ENCODE measurements at regions not wholly inside any gene's neighbourhood (a gene's known extent, or its start where the extent isn't known, plus 50 kb on each side); places are given as distances from the start of the nearest gene placed in this dataset.

GRCh38 chr2:223230352-223230751, 178.4 kb downstream of the KCNE4 start:
- POLR2A ChIA-PET = no interaction called here
- CTCF ChIA-PET = no interaction called here

GRCh38 chr2:223232285-223232684, 180.3 kb downstream of the KCNE4 start:
- Mint-ChIP-seq H3K4me1 (peaks cover 4% of the 10 kb centered on the region), H3K27ac (no peak overlapping the region), H3K9me3 (no peaks in the 10 kb centered on the region), H3K36me3 (no peaks in the 10 kb centered on the region), H3K4me3 (no peak overlapping the region), H3K27me3 (ENCODE audit: low read depth) (no peaks in the 10 kb centered on the region)
- CTCF ChIA-PET = interaction anchor here (1.4 kb wide), 1 partner anchor 15 kb away, joined by 4 read pairs; no protein-coding TSS in a partner anchor
- POLR2A ChIA-PET = no interaction called here
- ATAC-seq = no peak
- no peak for DNase-seq (ENCODE audit: low spot score)
- TF ChIP-seq ZNF423 (CRISPR knock-in tag; IDR thresholded peaks at IDR 0.05) (no peak), TCF7 (CRISPR knock-in tag; IDR thresholded peaks at IDR 0.05; ENCODE audit: low read depth) (no peak), FOXJ3 (CRISPR knock-in tag; IDR thresholded peaks at IDR 0.05; ENCODE audit: borderline replicate concordance) (no peak), FOXP4 (CRISPR knock-in tag; IDR thresholded peaks at IDR 0.05) (no peak), ESRRA (CRISPR knock-in tag; IDR thresholded peaks at IDR 0.05; ENCODE audit: borderline replicate concordance) (no peak), ETV6 (CRISPR knock-in tag; IDR thresholded peaks at IDR 0.05) (no peak), CDX4 (CRISPR knock-in tag; IDR thresholded peaks at IDR 0.05; ENCODE audit: borderline replicate concordance) (no peak), SOX15 (CRISPR knock-in tag; IDR thresholded peaks at IDR 0.05) (no peak), CBFB (CRISPR knock-in tag; IDR thresholded peaks at IDR 0.05; ENCODE audit: low read depth) (no peak)

More at GRCh38 chr2:223230352-223230751, 178.4 kb downstream of the KCNE4 start:
- DNase-seq (ENCODE audit: low spot score) (no peak), ATAC-seq (no peak)
- Mint-ChIP-seq H3K27ac (no peak overlapping the region), H3K36me3 (no peaks in the 10 kb centered on the region), H3K4me1 (peaks cover 4% of the 10 kb centered on the region), H3K4me3 (no peak overlapping the region), H3K27me3 (ENCODE audit: low read depth) (no peaks in the 10 kb centered on the region), H3K9me3 (0 out of 2 replicates have a peak, but pooled peaks cover 4% of the 10 kb centered on the region)
- no peak for TF ChIP-seq STAT6 (CRISPR knock-in tag; conservative IDR thresholded peaks at IDR 0.05; ENCODE audit: low read depth)
- TF ChIP-seq HMGA2 (CRISPR knock-in tag; IDR thresholded peaks at IDR 0.05) = no peak
- TF ChIP-seq SP1 (CRISPR knock-in tag; conservative IDR thresholded peaks at IDR 0.05) = no peak
- TF ChIP-seq E2F5 (CRISPR knock-in tag; IDR thresholded peaks at IDR 0.05) = no peak
- TF ChIP-seq CDX4 (CRISPR knock-in tag; IDR thresholded peaks at IDR 0.05; ENCODE audit: borderline replicate concordance) = no peak
- no peak for TF ChIP-seq AR (CRISPR knock-in tag; IDR thresholded peaks at IDR 0.05)
- TF ChIP-seq ZBTB43 (CRISPR knock-in tag; IDR thresholded peaks at IDR 0.05) = no peak
- TF ChIP-seq CREM (CRISPR knock-in tag; IDR thresholded peaks at IDR 0.05) = no peak
